ENCODE measurements at regions not wholly inside any gene's neighbourhood (a gene's known extent, or its start where the extent isn't known, plus 50 kb on each side); places are given as distances from the start of the nearest gene placed in this dataset.

- Histone ChIP-seq H3K36me3 (ENCODE audit: insufficient read depth, low read length) (no peaks in the 10 kb centered on the region), H3K4me1 (ENCODE audit: insufficient read depth, low read length) (no peaks in the 10 kb centered on the region), H3K9me3 (ENCODE audit: low read depth, low read length) (no peaks in the 10 kb centered on the region), H3K79me2 (ENCODE audit: insufficient read depth, low read length) (no peaks in the 10 kb centered on the region), H3K27me3 (ENCODE audit: insufficient read depth, low read length) (no peaks in the 10 kb centered on the region), H2AFZ (ENCODE audit: low read length) (no peak overlapping the region), H3K4me3 (ENCODE audit: insufficient read depth, low read length) (no peak overlapping the region), H3K27ac (ENCODE audit: low read depth, low read length) (no peak overlapping the region), H4K20me1 (ENCODE audit: insufficient read depth, low read length) (no peaks in the 10 kb centered on the region), H3K4me2 (ENCODE audit: insufficient read depth, low read length) (no peak overlapping the region)
- TF ChIP-seq CTCF (IDR thresholded peaks at IDR 0.05; ENCODE audit: extremely low read depth, low read depth, low read length): no peak
- no peak for DNase-seq (ENCODE audit: insufficient read length, low spot score, missing footprints)
These were observed 79.4 kb upstream of the GZMB start for GRCh38 chr14:24713404-24713803.

GRCh38 chr14:24712909-24713308, 78.9 kb upstream of the GZMB start:
- Histone ChIP-seq H3K79me2 (ENCODE audit: insufficient read depth, low read length) (no peaks in the 10 kb centered on the region), H3K4me1 (ENCODE audit: insufficient read depth, low read length) (no peaks in the 10 kb centered on the region), H3K4me2 (ENCODE audit: insufficient read depth, low read length) (no peak overlapping the region), H3K27ac (ENCODE audit: low read depth, low read length) (no peak overlapping the region), H3K27me3 (ENCODE audit: insufficient read depth, low read length) (no peaks in the 10 kb centered on the region), H3K4me3 (ENCODE audit: insufficient read depth, low read length) (no peak overlapping the region), H2AFZ (ENCODE audit: low read length) (no peak overlapping the region), H3K36me3 (ENCODE audit: insufficient read depth, low read length) (no peaks in the 10 kb centered on the region), H4K20me1 (ENCODE audit: insufficient read depth, low read length) (no peaks in the 10 kb centered on the region), H3K9me3 (ENCODE audit: low read depth, low read length) (no peaks in the 10 kb centered on the region)
- no peak for DNase-seq (ENCODE audit: insufficient read length, low spot score, missing footprints)
- TF ChIP-seq CTCF (IDR thresholded peaks at IDR 0.05; ENCODE audit: extremely low read depth, low read depth, low read length): no peak

- no peaks in the 10 kb centered on the region for H3K9me3 ChIP-seq (ENCODE audit: low read depth, low read length)
- no peak overlapping the region for H3K4me2 ChIP-seq (ENCODE audit: insufficient read depth, low read length)
- no peaks in the 10 kb centered on the region for H3K27me3 ChIP-seq (ENCODE audit: insufficient read depth, low read length)
- no peak overlapping the region for H2AFZ ChIP-seq (ENCODE audit: low read length)
- no peak for DNase-seq (ENCODE audit: insufficient read length, low spot score, missing footprints)
- H3K27ac ChIP-seq (ENCODE audit: low read depth, low read length): no peak overlapping the region
- no peaks in the 10 kb centered on the region for H3K36me3 ChIP-seq (ENCODE audit: insufficient read depth, low read length)
- H4K20me1 ChIP-seq (ENCODE audit: insufficient read depth, low read length): no peaks in the 10 kb centered on the region
- H3K4me1 ChIP-seq (ENCODE audit: insufficient read depth, low read length): no peaks in the 10 kb centered on the region
- H3K79me2 ChIP-seq (ENCODE audit: insufficient read depth, low read length): no peaks in the 10 kb centered on the region
- TF ChIP-seq CTCF (IDR thresholded peaks at IDR 0.05; ENCODE audit: extremely low read depth, low read depth, low read length): no peak
- H3K4me3 ChIP-seq (ENCODE audit: insufficient read depth, low read length): no peak overlapping the region
These were observed 78.4 kb upstream of the GZMB start for GRCh38 chr14:24712374-24712773.

- peak; percentile 56 for DNase-seq (ENCODE audit: insufficient read length, low spot score, missing footprints)
- Histone ChIP-seq H3K4me2 (ENCODE audit: insufficient read depth, low read length) (peak overlapping the region; percentile 77), H3K36me3 (ENCODE audit: insufficient read depth, low read length) (no peaks in the 10 kb centered on the region), H2AFZ (ENCODE audit: low read length) (peak overlapping the region; percentile 76), H3K79me2 (ENCODE audit: insufficient read depth, low read length) (no peaks in the 10 kb centered on the region), H3K27ac (ENCODE audit: low read depth, low read length) (no peak overlapping the region), H3K4me1 (ENCODE audit: insufficient read depth, low read length) (no peaks in the 10 kb centered on the region), H4K20me1 (ENCODE audit: insufficient read depth, low read length) (no peaks in the 10 kb centered on the region), H3K4me3 (ENCODE audit: insufficient read depth, low read length) (peak overlapping the region; percentile 48), H3K27me3 (ENCODE audit: insufficient read depth, low read length) (no peaks in the 10 kb centered on the region), H3K9me3 (ENCODE audit: low read depth, low read length) (no peaks in the 10 kb centered on the region)
- TF ChIP-seq CTCF (IDR thresholded peaks at IDR 0.05; ENCODE audit: extremely low read depth, low read depth, low read length): peak; percentile 89
These were observed 76.6 kb upstream of the GZMB start for GRCh38 chr14:24710403-24711112.
